Calu3 (cell line): ENCODE measurements at regions not wholly inside any gene's neighbourhood (a gene's known extent, or its start where the extent isn't known, plus 50 kb on each side); places are given as distances from the start of the nearest gene placed in this dataset.

Source experiments
- BruUV-seq: library from RNA; stranded (reverse); fragments of 400-500 nt; replicated peaks from 2 replicates; lab custom pipeline; 2021; lab: Mats Ljungman, UMichigan
- CTCF ChIA-PET: fragments of 300-600 bp; sonication (Branson Sonifier 250); formaldehyde crosslinking; loops from one replicate; lab custom pipeline; 2022; ENCODE audit warnings: antibody characterized with exemption; lab: Charles Lee
- DNase-seq: peaks from one replicate; pipeline ENCODE4 v3.0.0; 2022
- H3K27ac Mint-ChIP-seq: one replicate; pipeline ENCODE4 v1.8.0; 2022; ENCODE audit warnings: mixed read lengths; ENCODE audit not compliant: unreplicated experiment
- H3K27me3 Mint-ChIP-seq: one replicate; pipeline ENCODE4 v1.8.0; 2022; ENCODE audit warnings: mixed read lengths; ENCODE audit not compliant: unreplicated experiment
- H3K36me3 Mint-ChIP-seq: one replicate; pipeline ENCODE4 v1.8.0; 2022; ENCODE audit warnings: mild to moderate bottlenecking, moderate library complexity, mixed read lengths; ENCODE audit not compliant: insufficient read depth, unreplicated experiment
- H3K4me1 Mint-ChIP-seq: one replicate; pipeline ENCODE4 v1.8.0; 2022; ENCODE audit warnings: mild to moderate bottlenecking, low read depth, mixed read lengths; ENCODE audit not compliant: unreplicated experiment
- H3K4me3 Mint-ChIP-seq: one replicate; pipeline ENCODE4 v1.8.0; 2022; ENCODE audit warnings: mild to moderate bottlenecking, low read depth, moderate library complexity, mixed read lengths; ENCODE audit not compliant: unreplicated experiment
- H3K9me3 Mint-ChIP-seq: one replicate; pipeline ENCODE4 v1.8.0; 2022; ENCODE audit warnings: low read depth, mixed read lengths; ENCODE audit not compliant: unreplicated experiment
- CTCF ChIP-seq: fragments of 200-600 bp; IDR thresholded peaks from one replicate; pipeline ENCODE4 v1.8.0; 2022; ENCODE audit warnings: antibody characterized with exemption; ENCODE audit not compliant: unreplicated experiment
- intact Hi-C: fragments of 100-400 bp; cut with micrococcal nuclease; formaldehyde crosslinking; loops from one replicate; pipeline ENCODE4 v1.10.0; 2022; ENCODE audit not compliant: unreplicated experiment

DNA sequence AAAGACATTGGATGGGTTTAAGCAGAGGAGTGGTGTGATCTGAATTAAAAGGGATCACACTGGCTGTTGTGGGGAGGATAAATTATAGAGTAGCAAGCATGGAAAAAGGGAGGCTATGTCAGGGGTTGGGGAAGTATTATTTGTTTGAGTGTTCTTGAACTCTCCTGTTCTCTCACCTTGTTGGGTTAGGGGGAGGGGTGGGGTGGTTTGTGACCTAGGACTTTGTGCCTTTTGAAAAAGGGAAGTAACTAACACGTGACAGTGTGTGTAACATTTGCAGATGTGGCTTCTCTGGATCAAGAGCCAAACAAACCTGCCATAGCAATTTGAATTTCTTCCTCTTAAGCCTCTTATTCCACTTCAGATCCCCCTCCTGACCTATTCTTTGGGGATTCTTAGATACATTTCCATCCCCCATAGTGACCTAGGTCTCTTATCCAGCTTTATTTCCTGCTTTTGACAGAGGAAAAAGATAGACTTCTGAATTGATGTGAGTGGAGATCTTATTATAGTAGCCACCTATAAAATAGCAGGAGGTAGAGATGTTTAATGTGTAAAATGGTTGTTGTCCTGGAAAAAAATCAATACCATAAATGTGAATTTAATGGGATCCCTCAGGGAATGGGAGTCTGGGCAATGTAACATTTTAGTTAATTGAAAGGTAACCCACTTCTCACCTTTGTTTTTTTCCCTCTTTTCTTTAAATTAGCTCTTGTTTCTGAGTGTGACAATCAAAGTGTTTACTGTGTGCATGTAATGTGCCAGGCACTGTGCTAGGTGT, 120.4 kb downstream of the CT47B1 start:
- intact Hi-C loops, result no loop called here
- Mint-ChIP-seq H3K27me3 (peaks cover 25% of the 10 kb centered on the region), H3K27ac (no peak overlapping the region), H3K4me3 (no peak overlapping the region), H3K9me3 (no peaks in the 10 kb centered on the region), H3K36me3 (no peaks in the 10 kb centered on the region), H3K4me1 (no peaks in the 10 kb centered on the region)
- BruUV-seq, result no TSS peak
- DNase-seq, result no peak
- TF ChIP-seq CTCF, result no peak
- CTCF ChIA-PET, result no interaction called here

GRCh38 chrX:120753413-120754251, 122.0 kb downstream of the CT47B1 start:
- no peak overlapping the region for H3K4me3 Mint-ChIP-seq
- no peak for DNase-seq
- H3K27ac Mint-ChIP-seq, result no peak overlapping the region
- no peaks in the 10 kb centered on the region for H3K36me3 Mint-ChIP-seq
- H3K27me3 Mint-ChIP-seq, result peaks cover 19% of the 10 kb centered on the region
- intact Hi-C loops, result no loop called here
- BruUV-seq, result no TSS peak
- CTCF ChIA-PET, result no interaction called here
- H3K4me1 Mint-ChIP-seq, result no peaks in the 10 kb centered on the region
- no peak for TF ChIP-seq CTCF
- H3K9me3 Mint-ChIP-seq, result no peaks in the 10 kb centered on the region

GRCh38 chrX:120752431-120753082, 122.7 kb upstream of the C1GALT1C1 start:
- TF ChIP-seq CTCF, result no peak
- Mint-ChIP-seq H3K4me3 (no peak overlapping the region), H3K36me3 (no peaks in the 10 kb centered on the region), H3K27ac (no peak overlapping the region), H3K4me1 (no peaks in the 10 kb centered on the region), H3K27me3 (peaks cover 19% of the 10 kb centered on the region), H3K9me3 (no peaks in the 10 kb centered on the region)
- intact Hi-C loops, result no loop called here
- no TSS peak for BruUV-seq
- no peak for DNase-seq
- CTCF ChIA-PET, result no interaction called here

GRCh38 chrX:120751683-120752082, 121.8 kb upstream of the C1GALT1C1 start:
- Mint-ChIP-seq H3K27ac (no peak overlapping the region), H3K9me3 (no peaks in the 10 kb centered on the region), H3K4me1 (no peaks in the 10 kb centered on the region), H3K27me3 (peaks cover 12% of the 10 kb centered on the region), H3K36me3 (no peaks in the 10 kb centered on the region), H3K4me3 (no peak overlapping the region)
- no peak for DNase-seq
- intact Hi-C loops, result no loop called here
- CTCF ChIA-PET, result no interaction called here
- no TSS peak for BruUV-seq
- TF ChIP-seq CTCF, result no peak
